NT2/D1 (cell line): ENCODE measurements at regions not wholly inside any gene's neighbourhood (a gene's known extent, or its start where the extent isn't known, plus 50 kb on each side); places are given as distances from the start of the nearest gene placed in this dataset.

Experiments
- YY1 ChIP-seq: IDR thresholded peaks from 2 replicates; pipeline ENCODE4 v1.6.1; 2011; ENCODE audit not compliant: insufficient read length, insufficient read depth
- ZNF274 ChIP-seq: IDR thresholded peaks from 2 replicates; pipeline ENCODE4 v1.6.1; 2011; ENCODE audit warnings: mild to moderate bottlenecking, low read depth, low read length

DNA sequence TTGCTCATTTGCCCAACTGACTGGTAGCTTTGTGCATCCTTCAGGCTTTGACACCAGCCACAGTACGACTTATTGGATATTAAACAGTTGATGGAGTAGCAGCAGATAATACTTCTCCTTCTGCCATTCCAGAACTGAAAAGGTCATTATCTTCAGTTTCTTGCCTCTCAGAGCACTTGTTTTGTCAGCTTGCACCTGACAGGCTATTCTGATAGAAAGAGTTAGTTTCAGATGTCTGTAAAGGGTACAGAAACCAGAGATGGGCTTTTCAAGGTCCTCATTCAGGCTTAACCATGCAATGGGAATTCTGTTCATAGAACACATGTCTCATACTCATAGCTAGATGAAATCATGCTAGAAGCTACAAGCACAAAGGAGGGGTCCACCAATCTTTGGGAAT lies 367.2 kb downstream of the OTOL1 start:
- TF ChIP-seq YY1: no peak
- TF ChIP-seq ZNF274: no peak
